ENCODE measurements at regions not wholly inside any gene's neighbourhood (a gene's known extent, or its start where the extent isn't known, plus 50 kb on each side); places are given as distances from the start of the nearest gene placed in this dataset.

DNA sequence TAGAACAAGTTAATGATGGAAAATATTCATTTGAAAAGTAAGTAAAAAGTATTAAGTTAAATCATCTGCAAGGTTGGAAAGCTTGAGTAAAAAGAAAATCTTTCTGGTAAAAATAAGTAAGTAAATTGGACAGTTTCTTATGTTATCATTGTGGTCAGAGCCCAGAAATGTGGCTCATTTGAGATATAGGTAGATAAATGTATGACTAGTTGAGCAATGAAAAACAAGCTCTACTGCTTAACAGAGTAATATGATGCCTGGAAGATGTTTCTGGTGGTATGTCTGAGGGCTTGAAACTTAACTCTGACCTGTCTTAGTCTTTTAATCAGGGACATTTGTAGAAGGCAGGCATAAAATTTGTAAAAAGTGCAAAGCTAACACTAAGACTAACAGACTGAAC lies 444.0 kb downstream of the MFSD1 start:
- no peak overlapping the region for H3K4ac ChIP-seq (ENCODE audit: low read length)
- H3K9ac ChIP-seq (ENCODE audit: low read depth, low read length, poor library complexity) = no peak overlapping the region
- H2BK5ac ChIP-seq (ENCODE audit: low read length) = no peak overlapping the region
- H3K18ac ChIP-seq (ENCODE audit: low read length) = no peak overlapping the region
- H3K14ac ChIP-seq (ENCODE audit: low read length) = no peak overlapping the region
- H2BK15ac ChIP-seq (ENCODE audit: low read length) = no peak overlapping the region
- no peaks in the 10 kb centered on the region for H3K79me1 ChIP-seq (ENCODE audit: low read depth, low read length)
- no peak overlapping the region for H4K8ac ChIP-seq (ENCODE audit: low read depth, low read length)
- DNase-seq (ENCODE audit: low spot score) = no peak
- H3K4me1 ChIP-seq (ENCODE audit: control insufficient read depth in 2 of 2, insufficient read depth in 1 of 2, low read depth in 1 of 2, low read length in 2 of 2) = no peaks in the 10 kb centered on the region
- no peak overlapping the region for H3K4me2 ChIP-seq (ENCODE audit: insufficient read depth, low read length, poor library complexity, severe bottlenecking)
- H2AK5ac ChIP-seq (ENCODE audit: low read depth, low read length) = no peak overlapping the region
- no peak overlapping the region for H3K23ac ChIP-seq (ENCODE audit: low read depth, low read length, poor library complexity)
- no peaks in the 10 kb centered on the region for H3K27me3 ChIP-seq (ENCODE audit: control insufficient read depth in 3 of 3, insufficient read depth in 3 of 3, low read depth in 1 of 3, low read length in 3 of 3)
- no peaks in the 10 kb centered on the region for H3K9me3 ChIP-seq (replicated peaks in 1 of 2; ENCODE audit: control insufficient read depth in 2 of 2, insufficient read depth in 1 of 2, low read depth in 1 of 2, low read length in 2 of 2)
- no peak overlapping the region for H2BK12ac ChIP-seq (ENCODE audit: low read length)
- no peak overlapping the region for H3K27ac ChIP-seq (replicated peaks; ENCODE audit: low read length)
- no peaks in the 10 kb centered on the region for H3K36me3 ChIP-seq (replicated peaks in 1 of 2; ENCODE audit: control insufficient read depth in 2 of 2, insufficient read depth in 2 of 2, low read length in 2 of 2)
- no peak overlapping the region for H2AFZ ChIP-seq (ENCODE audit: low read length)
- no peak overlapping the region for H3K4me3 ChIP-seq (ENCODE audit: low read length in 2 of 2)
- H2BK120ac ChIP-seq (ENCODE audit: low read depth, low read length) = no peak overlapping the region
- H4K91ac ChIP-seq (ENCODE audit: low read depth, low read length, poor library complexity) = no peak overlapping the region

DNA sequence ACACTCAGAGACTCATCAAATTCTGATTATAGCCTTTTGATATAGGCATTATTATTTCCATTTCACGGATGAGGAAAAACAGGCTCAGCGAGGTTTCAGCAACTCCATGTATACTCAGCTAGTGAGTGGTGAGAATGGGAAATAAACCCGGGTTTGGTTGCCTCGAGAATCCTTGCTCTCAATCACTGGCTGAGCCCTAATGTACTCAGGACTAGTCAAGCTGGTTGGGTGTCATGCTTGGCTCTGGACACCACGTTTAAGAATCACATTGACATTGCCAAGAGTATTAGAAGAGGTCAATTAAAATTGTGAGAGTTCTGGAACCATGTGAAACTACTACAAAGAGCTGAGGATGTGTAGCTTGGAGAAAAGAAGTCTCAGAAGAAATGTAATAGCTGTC lies 444.5 kb downstream of the MFSD1 start:
- no peak overlapping the region for H4K8ac ChIP-seq (ENCODE audit: low read depth, low read length)
- H3K9me3 ChIP-seq (replicated peaks in 1 of 2; ENCODE audit: control insufficient read depth in 2 of 2, insufficient read depth in 1 of 2, low read depth in 1 of 2, low read length in 2 of 2) = no peaks in the 10 kb centered on the region
- H3K4me1 ChIP-seq (ENCODE audit: control insufficient read depth in 2 of 2, insufficient read depth in 1 of 2, low read depth in 1 of 2, low read length in 2 of 2) = no peaks in the 10 kb centered on the region
- no peak overlapping the region for H2AFZ ChIP-seq (ENCODE audit: low read length)
- H3K27ac ChIP-seq (replicated peaks; ENCODE audit: low read length) = no peak overlapping the region
- no peak overlapping the region for H2BK12ac ChIP-seq (ENCODE audit: low read length)
- H2AK5ac ChIP-seq (ENCODE audit: low read depth, low read length) = no peak overlapping the region
- no peak overlapping the region for H4K91ac ChIP-seq (ENCODE audit: low read depth, low read length, poor library complexity)
- H3K14ac ChIP-seq (ENCODE audit: low read length) = no peak overlapping the region
- H2BK120ac ChIP-seq (ENCODE audit: low read depth, low read length) = no peak overlapping the region
- no peak overlapping the region for H3K9ac ChIP-seq (ENCODE audit: low read depth, low read length, poor library complexity)
- no peaks in the 10 kb centered on the region for H3K79me1 ChIP-seq (ENCODE audit: low read depth, low read length)
- no peaks in the 10 kb centered on the region for H3K36me3 ChIP-seq (replicated peaks in 1 of 2; ENCODE audit: control insufficient read depth in 2 of 2, insufficient read depth in 2 of 2, low read length in 2 of 2)
- no peak overlapping the region for H3K23ac ChIP-seq (ENCODE audit: low read depth, low read length, poor library complexity)
- no peak overlapping the region for H3K4me3 ChIP-seq (ENCODE audit: low read length in 2 of 2)
- H3K4ac ChIP-seq (ENCODE audit: low read length) = no peak overlapping the region
- H3K27me3 ChIP-seq (ENCODE audit: control insufficient read depth in 3 of 3, insufficient read depth in 3 of 3, low read depth in 1 of 3, low read length in 3 of 3) = no peaks in the 10 kb centered on the region
- no peak for DNase-seq (ENCODE audit: low spot score)
- H3K4me2 ChIP-seq (ENCODE audit: insufficient read depth, low read length, poor library complexity, severe bottlenecking) = no peak overlapping the region
- H2BK15ac ChIP-seq (ENCODE audit: low read length) = no peak overlapping the region
- H2BK5ac ChIP-seq (ENCODE audit: low read length) = no peak overlapping the region
- WGBS, 2 donors (ENCODE audit: extremely low coverage in 2 of 2, insufficient read length in 2 of 2, insufficient replicate concordance in 1 of 2) = no CpG with 5 or more reads among the region's 5 CpGs
- H3K18ac ChIP-seq (ENCODE audit: low read length) = no peak overlapping the region

DNA sequence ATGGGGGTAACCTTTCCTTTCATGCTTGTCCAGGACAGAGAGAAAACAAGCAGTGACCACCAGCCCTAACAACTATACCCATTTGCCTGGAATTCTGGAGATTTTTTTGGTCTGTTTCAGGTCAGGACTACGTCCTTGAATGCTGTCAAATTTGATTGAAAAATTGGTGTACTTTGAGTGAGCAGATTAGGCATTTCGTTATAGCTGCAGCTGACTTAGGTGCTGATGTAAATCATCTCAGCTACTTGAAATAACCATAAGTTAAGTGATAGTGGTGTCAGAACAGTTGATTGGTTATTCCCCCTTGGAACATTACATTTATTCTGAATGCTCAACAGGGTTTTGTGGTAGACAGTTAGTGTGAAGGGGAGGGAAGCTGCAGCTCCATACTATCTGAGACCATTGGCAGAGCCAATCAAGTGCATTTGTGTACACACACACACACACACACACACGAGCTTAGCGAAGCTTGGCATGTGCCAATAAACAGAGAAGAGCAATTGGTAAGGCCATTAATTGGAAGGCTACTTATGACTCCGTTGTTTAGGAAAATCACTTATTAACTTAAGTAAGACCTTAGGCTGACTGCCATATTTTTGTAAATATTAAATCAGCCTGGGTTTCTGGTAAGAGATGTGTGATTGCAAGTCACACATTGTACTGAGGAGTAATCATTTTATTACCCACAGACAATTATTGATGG lies 447.8 kb downstream of the MFSD1 start:
- no peak overlapping the region for H3K14ac ChIP-seq (ENCODE audit: low read length)
- no peak overlapping the region for H3K4me3 ChIP-seq (ENCODE audit: low read length in 2 of 2)
- no peak overlapping the region for H2BK120ac ChIP-seq (ENCODE audit: low read depth, low read length)
- H2BK15ac ChIP-seq (ENCODE audit: low read length) = no peak overlapping the region
- H2AFZ ChIP-seq (ENCODE audit: low read length) = no peak overlapping the region
- no CpG with 5 or more reads among the region's 5 CpGs for WGBS, 2 donors (ENCODE audit: extremely low coverage in 2 of 2, insufficient read length in 2 of 2, insufficient replicate concordance in 1 of 2)
- no peak overlapping the region for H3K23ac ChIP-seq (ENCODE audit: low read depth, low read length, poor library complexity)
- H3K4me1 ChIP-seq (ENCODE audit: control insufficient read depth in 2 of 2, insufficient read depth in 1 of 2, low read depth in 1 of 2, low read length in 2 of 2) = no peaks in the 10 kb centered on the region
- H3K4ac ChIP-seq (ENCODE audit: low read length) = no peak overlapping the region
- no peaks in the 10 kb centered on the region for H3K36me3 ChIP-seq (replicated peaks in 1 of 2; ENCODE audit: control insufficient read depth in 2 of 2, insufficient read depth in 2 of 2, low read length in 2 of 2)
- H4K91ac ChIP-seq (ENCODE audit: low read depth, low read length, poor library complexity) = no peak overlapping the region
- DNase-seq (ENCODE audit: low spot score) = no peak
- H2BK5ac ChIP-seq (ENCODE audit: low read length) = no peak overlapping the region
- no peak overlapping the region for H4K8ac ChIP-seq (ENCODE audit: low read depth, low read length)
- no peak overlapping the region for H3K4me2 ChIP-seq (ENCODE audit: insufficient read depth, low read length, poor library complexity, severe bottlenecking)
- H3K79me1 ChIP-seq (ENCODE audit: low read depth, low read length) = no peaks in the 10 kb centered on the region
- H2BK12ac ChIP-seq (ENCODE audit: low read length) = no peak overlapping the region
- no peak overlapping the region for H2AK5ac ChIP-seq (ENCODE audit: low read depth, low read length)
- H3K9me3 ChIP-seq (replicated peaks in 1 of 2; ENCODE audit: control insufficient read depth in 2 of 2, insufficient read depth in 1 of 2, low read depth in 1 of 2, low read length in 2 of 2) = no peaks in the 10 kb centered on the region
- no peaks in the 10 kb centered on the region for H3K27me3 ChIP-seq (ENCODE audit: control insufficient read depth in 3 of 3, insufficient read depth in 3 of 3, low read depth in 1 of 3, low read length in 3 of 3)
- H3K9ac ChIP-seq (ENCODE audit: low read depth, low read length, poor library complexity) = no peak overlapping the region
- H3K27ac ChIP-seq (replicated peaks; ENCODE audit: low read length) = no peak overlapping the region
- no peak overlapping the region for H3K18ac ChIP-seq (ENCODE audit: low read length)

GRCh38 chr3:159250961-159251360 lies 449.1 kb downstream of the MFSD1 start:
- Histone ChIP-seq H2BK5ac (ENCODE audit: low read length) (no peak overlapping the region), H3K27ac (replicated peaks; ENCODE audit: low read length) (no peak overlapping the region), H3K9ac (ENCODE audit: low read depth, low read length, poor library complexity) (no peak overlapping the region), H3K9me3 (replicated peaks in 1 of 2; ENCODE audit: control insufficient read depth in 2 of 2, insufficient read depth in 1 of 2, low read depth in 1 of 2, low read length in 2 of 2) (no peaks in the 10 kb centered on the region), H2AFZ (ENCODE audit: low read length) (no peak overlapping the region), H3K27me3 (ENCODE audit: control insufficient read depth in 3 of 3, insufficient read depth in 3 of 3, low read depth in 1 of 3, low read length in 3 of 3) (no peaks in the 10 kb centered on the region), H2AK5ac (ENCODE audit: low read depth, low read length) (no peak overlapping the region), H2BK120ac (ENCODE audit: low read depth, low read length) (no peak overlapping the region), H3K36me3 (replicated peaks in 1 of 2; ENCODE audit: control insufficient read depth in 2 of 2, insufficient read depth in 2 of 2, low read length in 2 of 2) (no peaks in the 10 kb centered on the region), H4K8ac (ENCODE audit: low read depth, low read length) (no peak overlapping the region), H2BK12ac (ENCODE audit: low read length) (no peak overlapping the region), H3K14ac (ENCODE audit: low read length) (no peak overlapping the region), H3K4me3 (ENCODE audit: low read length in 2 of 2) (no peak overlapping the region), H2BK15ac (ENCODE audit: low read length) (no peak overlapping the region), H3K4me2 (ENCODE audit: insufficient read depth, low read length, poor library complexity, severe bottlenecking) (no peak overlapping the region), H3K4me1 (ENCODE audit: control insufficient read depth in 2 of 2, insufficient read depth in 1 of 2, low read depth in 1 of 2, low read length in 2 of 2) (no peaks in the 10 kb centered on the region), H3K23ac (ENCODE audit: low read depth, low read length, poor library complexity) (no peak overlapping the region), H3K79me1 (ENCODE audit: low read depth, low read length) (no peaks in the 10 kb centered on the region), H4K91ac (ENCODE audit: low read depth, low read length, poor library complexity) (no peak overlapping the region), H3K4ac (ENCODE audit: low read length) (no peak overlapping the region), H3K18ac (ENCODE audit: low read length) (no peak overlapping the region)
- WGBS, 2 donors (ENCODE audit: extremely low coverage in 2 of 2, insufficient read length in 2 of 2, insufficient replicate concordance in 1 of 2) = no CpG with 5 or more reads among the region's 1 CpG
- no peak for DNase-seq (ENCODE audit: low spot score)

All from neuronal stem cell (in vitro differentiated cells).